Keratinocyte (primary cell): ENCODE measurements at regions not wholly inside any gene's neighbourhood (a gene's known extent, or its start where the extent isn't known, plus 50 kb on each side); places are given as distances from the start of the nearest gene placed in this dataset.

Experiments used
- DNase-seq: peaks from one replicate; pipeline ENCODE4 v3.0.0-alpha.2; 2011; ENCODE audit warnings: low read depth, missing footprints, low spot score
- FAIRE-seq: peaks from 2 replicates; lab custom pipeline; 2011; peaks lifted over from hg19 to GRCh38; lab: Jason Lieb, UNC
- H2AFZ ChIP-seq: 2 replicates; pipeline ENCODE4 v1.6.0; 2012; ENCODE audit warnings: low read length, control low read depth, inconsistent platforms; ENCODE audit not compliant: control insufficient read depth
- H3K27ac ChIP-seq: 2 replicates; pipeline ENCODE4 v1.5.1; 2011; ENCODE audit warnings: low read length; ENCODE audit not compliant: control insufficient read depth, insufficient read depth
- H3K27me3 ChIP-seq: 3 replicates; pipeline ENCODE4 v1.6.0; 2011; ENCODE audit warnings: low read length; ENCODE audit not compliant: control insufficient read depth, insufficient read depth; ENCODE audit errors: extremely low read depth
- H3K36me3 ChIP-seq, 2 experiments: 2 replicates in 1 of 2; 3 replicates in 1 of 2; pipeline ENCODE4 v1.5.1; 2011; ENCODE audit warnings: low read length in 2 of 2, mild to moderate bottlenecking in 1 of 2; ENCODE audit not compliant: control insufficient read depth in 2 of 2, insufficient read depth in 2 of 2; ENCODE audit errors: extremely low read depth in 1 of 2
- H3K4me1 ChIP-seq: 3 replicates; pipeline ENCODE4 v1.5.1; 2011; ENCODE audit warnings: low read length; ENCODE audit not compliant: control insufficient read depth, insufficient read depth; ENCODE audit errors: extremely low read depth
- H3K4me2 ChIP-seq: 3 replicates; pipeline ENCODE4 v1.6.0; 2011; ENCODE audit warnings: low read depth, low read length; ENCODE audit not compliant: control insufficient read depth, insufficient read depth; ENCODE audit errors: extremely low read depth
- H3K4me3 ChIP-seq, 3 experiments: fragments of 200-600 bp in 1 of 3; sonication (generic) in 1 of 3; 2 replicates in 2 of 3; 3 replicates in 1 of 3; pipeline ENCODE4 v1.5.1; 2011 to 2016; ENCODE audit warnings: low read length in 3 of 3, mild to moderate bottlenecking in 3 of 3, control low read depth in 2 of 3, inconsistent platforms in 1 of 3, low read depth in 1 of 3, mixed read lengths in 1 of 3, mixed run types in 1 of 3, moderate library complexity in 1 of 3; ENCODE audit not compliant: control insufficient read depth in 2 of 3, insufficient read depth in 2 of 3; ENCODE audit errors: extremely low read depth in 1 of 3
- H3K79me2 ChIP-seq: 2 replicates; pipeline ENCODE4 v1.6.0; 2012; ENCODE audit warnings: low read length; ENCODE audit not compliant: control insufficient read depth, insufficient read depth
- H3K9ac ChIP-seq: 3 replicates; pipeline ENCODE4 v1.6.0; 2011; ENCODE audit warnings: low read length; ENCODE audit not compliant: control insufficient read depth, insufficient read depth; ENCODE audit errors: extremely low read depth
- H3K9me1 ChIP-seq: 3 replicates; pipeline ENCODE4 v1.6.0; 2011; ENCODE audit warnings: low read length; ENCODE audit not compliant: control insufficient read depth, insufficient read depth; ENCODE audit errors: extremely low read depth
- H3K9me3 ChIP-seq: 2 replicates; pipeline ENCODE4 v1.5.1; 2012; ENCODE audit warnings: low read depth, low read length; ENCODE audit not compliant: control insufficient read depth
- H4K20me1 ChIP-seq: 3 replicates; pipeline ENCODE4 v1.6.0; 2011; ENCODE audit warnings: low read length; ENCODE audit not compliant: control insufficient read depth, insufficient read depth; ENCODE audit errors: extremely low read depth
- EZH2 ChIP-seq: IDR thresholded peaks from one replicate; pipeline ENCODE4 v1.6.1; 2012; ENCODE audit warnings: inconsistent platforms, mild to moderate bottlenecking, low read length, moderate library complexity
- dilution Hi-C: fragments of 300-500 bp; cut with MboI; formaldehyde crosslinking; loops from one replicate; pipeline ENCODE4 v1.7.0; 2020; ENCODE audit warnings: low sequenced_read_pairs; ENCODE audit not compliant: extremely low pct_ligation_motif_present
- TF ChIP-seq, protein P1 (sequence below), 3 experiments: IDR thresholded peaks in 1 of 3; conservative IDR thresholded peaks in 1 of 3; optimal IDR thresholded peaks in 1 of 3; 2 replicates in 2 of 3; 3 replicates in 1 of 3; pipeline versions ENCODE3 to v1.5.1; 2011; ENCODE audit warnings: low read length in 3 of 3, mild to moderate bottlenecking in 3 of 3, moderate library complexity in 2 of 3, control low read depth in 1 of 3, inconsistent platforms in 1 of 3; ENCODE audit not compliant: insufficient read depth in 2 of 3; ENCODE audit errors: extremely low read depth in 1 of 3

DNA sequence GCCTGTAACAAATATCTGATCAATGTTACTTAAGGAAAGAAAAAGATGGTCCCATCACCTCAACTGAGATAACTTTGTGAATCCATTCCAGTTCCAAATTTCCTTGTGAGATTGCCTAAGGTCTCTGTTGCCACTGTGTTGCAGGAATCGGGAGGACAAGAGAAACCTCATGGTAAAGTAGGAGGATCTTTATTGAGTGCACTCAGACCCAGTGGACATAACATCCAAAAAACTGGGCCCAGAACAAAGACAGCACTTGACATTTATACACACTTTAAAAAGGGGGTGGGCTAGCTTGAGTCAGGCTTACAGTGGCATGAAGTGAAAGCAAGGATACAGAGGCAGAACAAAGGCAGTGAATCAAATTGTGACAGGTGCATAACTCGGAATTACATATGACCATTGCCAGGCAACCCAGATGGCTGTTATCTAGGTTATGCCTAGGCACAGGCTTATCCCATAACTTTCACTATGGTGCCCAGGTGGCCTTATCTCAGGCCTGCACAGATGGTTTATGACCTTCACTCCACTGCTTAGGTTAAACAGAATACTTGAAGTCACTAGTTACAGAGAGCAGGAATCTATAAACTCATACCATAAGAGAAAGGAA, 459.4 kb upstream of the PCDH20 start:
- TF ChIP-seq, protein P1, sequence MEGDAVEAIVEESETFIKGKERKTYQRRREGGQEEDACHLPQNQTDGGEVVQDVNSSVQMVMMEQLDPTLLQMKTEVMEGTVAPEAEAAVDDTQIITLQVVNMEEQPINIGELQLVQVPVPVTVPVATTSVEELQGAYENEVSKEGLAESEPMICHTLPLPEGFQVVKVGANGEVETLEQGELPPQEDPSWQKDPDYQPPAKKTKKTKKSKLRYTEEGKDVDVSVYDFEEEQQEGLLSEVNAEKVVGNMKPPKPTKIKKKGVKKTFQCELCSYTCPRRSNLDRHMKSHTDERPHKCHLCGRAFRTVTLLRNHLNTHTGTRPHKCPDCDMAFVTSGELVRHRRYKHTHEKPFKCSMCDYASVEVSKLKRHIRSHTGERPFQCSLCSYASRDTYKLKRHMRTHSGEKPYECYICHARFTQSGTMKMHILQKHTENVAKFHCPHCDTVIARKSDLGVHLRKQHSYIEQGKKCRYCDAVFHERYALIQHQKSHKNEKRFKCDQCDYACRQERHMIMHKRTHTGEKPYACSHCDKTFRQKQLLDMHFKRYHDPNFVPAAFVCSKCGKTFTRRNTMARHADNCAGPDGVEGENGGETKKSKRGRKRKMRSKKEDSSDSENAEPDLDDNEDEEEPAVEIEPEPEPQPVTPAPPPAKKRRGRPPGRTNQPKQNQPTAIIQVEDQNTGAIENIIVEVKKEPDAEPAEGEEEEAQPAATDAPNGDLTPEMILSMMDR (optimal IDR thresholded peaks at IDR 0.05 in 1 of 3, IDR thresholded peaks at IDR 0.05 in 1 of 3, conservative IDR thresholded peaks at IDR 0.05 in 1 of 3; ENCODE audit: extremely low read depth in 1 of 3, insufficient read depth in 2 of 3, low read length in 3 of 3), result no peak
- no peak for TF ChIP-seq EZH2
- dilution Hi-C loops, result no loop called here
- Histone ChIP-seq H3K79me2 (no peaks in the 10 kb centered on the region), H3K4me3 (no peak overlapping the region), H2AFZ (no peak overlapping the region), H3K27me3 (no peaks in the 10 kb centered on the region), H3K4me1 (no peaks in the 10 kb centered on the region), H3K36me3 (no peaks in the 10 kb centered on the region), H4K20me1 (no peaks in the 10 kb centered on the region), H3K9me1 (no peaks in the 10 kb centered on the region), H3K9me3 (no peaks in the 10 kb centered on the region), H3K4me2 (no peak overlapping the region), H3K9ac (no peak overlapping the region), H3K27ac (no peak overlapping the region)
- DNase-seq (no peak), FAIRE-seq (no peak)

GRCh38 chr13:61873717-61874116, 458.1 kb upstream of the PCDH20 start:
- dilution Hi-C loops, result no loop called here
- no peak overlapping the region for H3K4me2 ChIP-seq

More at GRCh38 chr13:61873717-61874116, 458.1 kb upstream of the PCDH20 start:
- Histone ChIP-seq H3K9ac (no peak overlapping the region), H3K4me3 (no peak overlapping the region), H3K9me3 (no peaks in the 10 kb centered on the region), H3K27ac (no peak overlapping the region), H3K9me1 (no peaks in the 10 kb centered on the region), H4K20me1 (no peaks in the 10 kb centered on the region), H2AFZ (no peak overlapping the region), H3K36me3 (no peaks in the 10 kb centered on the region), H3K79me2 (no peaks in the 10 kb centered on the region), H3K4me1 (no peaks in the 10 kb centered on the region), H3K27me3 (no peaks in the 10 kb centered on the region)
- DNase-seq (no peak), FAIRE-seq (no peak)
- TF ChIP-seq, protein P1 (optimal IDR thresholded peaks at IDR 0.05 in 1 of 3, IDR thresholded peaks at IDR 0.05 in 1 of 3, conservative IDR thresholded peaks at IDR 0.05 in 1 of 3; ENCODE audit: extremely low read depth in 1 of 3, insufficient read depth in 2 of 3, low read length in 3 of 3), result no peak
- no peak for TF ChIP-seq EZH2
